Ishikawa (cell line): ENCODE measurements at regions not wholly inside any gene's neighbourhood (a gene's known extent, or its start where the extent isn't known, plus 50 kb on each side); places are given as distances from the start of the nearest gene placed in this dataset.

Source experiments
- CEBPB ChIP-seq: IDR thresholded peaks from 2 replicates; pipeline ENCODE4 v1.6.1; 2012
- CREB1 ChIP-seq: IDR thresholded peaks from 2 replicates; pipeline ENCODE4 v1.6.1; 2012; ENCODE audit warnings: low read depth
- EGR1 ChIP-seq: IDR thresholded peaks from 2 replicates; pipeline ENCODE4 v1.6.1; 2012
- EP300 ChIP-seq: IDR thresholded peaks from 2 replicates; pipeline ENCODE4 v1.6.1; 2012; ENCODE audit warnings: borderline replicate concordance
- FOXM1 ChIP-seq: IDR thresholded peaks from 2 replicates; pipeline ENCODE4 v1.6.1; 2012; ENCODE audit warnings: low read depth, borderline replicate concordance
- NFIC ChIP-seq: IDR thresholded peaks from 2 replicates; pipeline ENCODE4 v1.6.1; 2012
- RAD21 ChIP-seq: IDR thresholded peaks from 2 replicates; pipeline ENCODE4 v1.6.1; 2012; ENCODE audit warnings: low read depth
- REST ChIP-seq: IDR thresholded peaks from 2 replicates; pipeline ENCODE4 v1.6.1; 2012; ENCODE audit warnings: low read depth, mild to moderate bottlenecking
- TAF1 ChIP-seq: IDR thresholded peaks from 2 replicates; pipeline ENCODE4 v1.6.1; 2012; ENCODE audit warnings: low read depth, mild to moderate bottlenecking
- TCF12 ChIP-seq: IDR thresholded peaks from 2 replicates; pipeline ENCODE4 v1.6.1; 2012; ENCODE audit warnings: low read depth
- TEAD4 ChIP-seq: IDR thresholded peaks from 2 replicates; pipeline ENCODE4 v1.6.1; 2012
- YY1 ChIP-seq: IDR thresholded peaks from 2 replicates; pipeline ENCODE4 v1.6.1; 2012; ENCODE audit warnings: low read depth
- ZBTB7A ChIP-seq: IDR thresholded peaks from 2 replicates; pipeline ENCODE4 v1.6.1; 2012; ENCODE audit warnings: low read depth
- TF ChIP-seq, protein P1 (sequence below): IDR thresholded peaks from 2 replicates; pipeline ENCODE4 v1.6.1; 2012
- TF ChIP-seq, protein P2 (sequence below): IDR thresholded peaks from 2 replicates; pipeline ENCODE4 v1.6.1; 2012

DNA sequence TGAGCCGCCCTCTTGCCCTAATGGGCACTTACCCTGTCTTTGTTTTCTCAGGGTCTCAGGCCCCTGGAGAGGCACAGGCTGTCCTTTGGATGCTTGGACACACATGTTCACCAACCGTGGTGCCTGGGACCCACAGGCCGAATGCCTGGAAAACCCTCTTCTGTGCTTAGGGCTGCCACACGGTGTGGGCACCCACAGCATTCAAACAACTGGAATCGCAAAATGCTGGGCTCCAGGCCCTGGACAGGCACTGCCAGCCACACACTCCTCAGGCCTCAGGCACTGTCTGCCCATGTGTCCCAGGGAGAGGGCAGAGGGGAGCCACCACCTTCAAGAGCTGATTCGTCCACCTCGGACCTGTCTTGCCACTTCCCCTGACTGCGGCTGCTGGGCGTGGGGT, 123.1 kb upstream of the ACKR3 start:
- no peak for TF ChIP-seq TEAD4
- TF ChIP-seq RAD21: no peak
- no peak for TF ChIP-seq REST
- no peak for TF ChIP-seq NFIC
- TF ChIP-seq CEBPB: no peak
- no peak for TF ChIP-seq TCF12
- no peak for TF ChIP-seq YY1
- no peak for TF ChIP-seq EP300
- TF ChIP-seq TAF1: no peak
- TF ChIP-seq, protein P1, sequence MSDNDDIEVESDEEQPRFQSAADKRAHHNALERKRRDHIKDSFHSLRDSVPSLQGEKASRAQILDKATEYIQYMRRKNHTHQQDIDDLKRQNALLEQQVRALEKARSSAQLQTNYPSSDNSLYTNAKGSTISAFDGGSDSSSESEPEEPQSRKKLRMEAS: no peak
- TF ChIP-seq CREB1: no peak
- TF ChIP-seq FOXM1: no peak
- TF ChIP-seq EGR1: no peak
- TF ChIP-seq, protein P2, sequence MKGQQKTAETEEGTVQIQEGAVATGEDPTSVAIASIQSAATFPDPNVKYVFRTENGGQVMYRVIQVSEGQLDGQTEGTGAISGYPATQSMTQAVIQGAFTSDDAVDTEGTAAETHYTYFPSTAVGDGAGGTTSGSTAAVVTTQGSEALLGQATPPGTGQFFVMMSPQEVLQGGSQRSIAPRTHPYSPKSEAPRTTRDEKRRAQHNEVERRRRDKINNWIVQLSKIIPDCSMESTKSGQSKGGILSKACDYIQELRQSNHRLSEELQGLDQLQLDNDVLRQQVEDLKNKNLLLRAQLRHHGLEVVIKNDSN: no peak

DNA sequence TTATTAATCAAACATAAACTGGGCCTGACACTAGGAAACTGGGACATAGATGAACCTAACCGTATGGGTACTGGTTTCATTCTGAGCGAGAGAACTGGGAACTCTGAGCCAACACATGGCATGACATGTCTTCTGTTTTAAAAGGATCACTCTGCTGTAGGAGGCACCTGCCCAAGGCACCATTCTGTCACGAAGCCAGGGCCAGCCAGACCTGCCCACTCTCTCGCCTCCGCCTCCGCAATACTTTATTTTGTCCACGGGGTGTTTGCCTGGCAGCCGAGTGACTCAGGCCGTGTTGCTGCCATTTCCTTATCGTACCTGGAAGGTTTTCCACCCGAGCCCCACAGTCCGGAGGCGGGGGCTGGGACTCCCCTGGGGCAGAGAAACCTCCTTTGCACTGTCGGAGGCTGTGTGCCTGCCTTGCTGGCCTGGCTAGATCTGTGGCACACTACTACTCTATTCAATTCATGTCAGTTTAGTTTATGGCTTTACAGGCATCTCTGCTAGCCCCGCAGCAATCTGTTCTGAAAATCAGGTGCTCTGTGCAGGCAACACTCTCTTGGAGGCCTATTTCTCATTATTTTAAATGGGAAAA, 120.4 kb upstream of the ACKR3 start:
- TF ChIP-seq TEAD4: no peak
- TF ChIP-seq NFIC: no peak
- TF ChIP-seq CREB1: no peak
- TF ChIP-seq FOXM1: no peak
- TF ChIP-seq REST: no peak
- no peak for TF ChIP-seq EP300
- TF ChIP-seq, protein P1: no peak
- no peak for TF ChIP-seq EGR1
- no peak for TF ChIP-seq ZBTB7A
- no peak for TF ChIP-seq TCF12
- no peak for TF ChIP-seq TAF1
- no peak for TF ChIP-seq CEBPB
- no peak for TF ChIP-seq YY1
- TF ChIP-seq, protein P2: no peak
- TF ChIP-seq RAD21: no peak

DNA sequence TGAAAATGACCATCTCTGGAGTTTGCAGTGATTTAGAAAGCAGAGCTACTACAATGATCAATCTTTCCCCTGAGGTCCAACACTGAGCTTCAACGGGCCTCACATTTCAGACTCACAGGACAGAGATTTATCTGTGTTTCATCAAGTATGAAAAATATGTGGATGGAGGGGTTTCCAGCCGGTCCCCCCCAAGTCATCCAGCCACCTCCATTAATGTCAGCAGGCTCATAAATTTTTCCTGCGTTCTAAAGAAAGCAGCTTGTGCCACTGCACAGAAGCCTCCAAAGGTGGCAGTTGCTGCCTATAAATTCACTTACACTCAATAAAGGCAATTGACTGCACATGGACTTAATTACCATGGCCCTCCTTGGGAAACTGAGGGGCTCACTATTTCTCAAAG, 117.4 kb upstream of the ACKR3 start:
- TF ChIP-seq, protein P1: no peak
- no peak for TF ChIP-seq YY1

DNA sequence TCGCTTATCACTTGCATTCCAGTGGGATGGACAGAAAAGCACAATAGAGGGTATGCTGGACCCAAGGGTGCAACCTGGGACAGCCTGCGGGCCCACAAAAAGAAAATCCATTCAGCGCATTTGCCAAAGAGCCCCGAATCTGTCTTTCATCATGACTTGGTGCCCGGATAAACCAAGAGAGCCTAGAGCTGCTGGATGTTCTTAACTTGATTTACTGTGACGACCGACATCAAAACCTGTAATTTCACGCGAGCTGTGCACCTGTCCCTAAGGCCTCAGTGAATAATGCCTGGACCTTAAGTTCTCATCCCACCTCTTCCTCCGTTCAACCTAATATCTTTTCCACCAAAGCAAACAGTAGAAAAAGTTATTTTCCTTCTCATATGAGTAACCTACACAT, 115.5 kb upstream of the ACKR3 start:
- TF ChIP-seq RAD21: no peak
- no peak for TF ChIP-seq FOXM1
- no peak for TF ChIP-seq TCF12
- no peak for TF ChIP-seq EGR1
- no peak for TF ChIP-seq ZBTB7A
- TF ChIP-seq, protein P1: no peak
- no peak for TF ChIP-seq TEAD4
- no peak for TF ChIP-seq YY1
- TF ChIP-seq NFIC: no peak
- no peak for TF ChIP-seq REST
- no peak for TF ChIP-seq EP300
- TF ChIP-seq CREB1: no peak
- TF ChIP-seq CEBPB: no peak
- TF ChIP-seq, protein P2: no peak
- no peak for TF ChIP-seq TAF1
